ENCODE measurements at regions not wholly inside any gene's neighbourhood (a gene's known extent, or its start where the extent isn't known, plus 50 kb on each side); places are given as distances from the start of the nearest gene placed in this dataset.

DNA sequence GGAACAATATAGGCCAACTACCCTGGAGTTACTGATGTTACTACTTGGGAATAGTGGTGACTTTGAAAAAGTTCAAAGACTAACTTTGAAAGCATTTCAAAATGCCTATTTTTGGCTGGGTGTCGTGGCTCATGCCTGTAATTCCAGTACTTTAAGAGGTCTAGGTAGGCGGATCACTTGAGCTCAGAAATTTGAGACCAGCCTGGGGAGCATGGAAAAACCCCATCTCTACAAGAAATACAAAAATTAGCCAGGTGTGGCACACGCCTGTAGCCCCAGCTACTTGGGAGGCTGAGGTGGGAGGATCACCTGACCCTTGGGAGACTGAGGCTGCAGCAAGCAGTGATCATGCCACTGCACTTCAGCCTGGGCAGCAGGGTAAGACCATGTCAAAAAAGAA is 105.3 kb downstream of the ARRDC3 start:
- peaks cover 17% of the 10 kb centered on the region for H3K36me3 Mint-ChIP-seq (ENCODE audit: insufficient read depth)
- peaks cover 14 to 20% of the 10 kb centered on the region in 2 donors for H3K4me1 Mint-ChIP-seq (ENCODE audit: low read depth in 2 of 2)
- no peak for ATAC-seq (replicated peaks)
- no peaks in the 10 kb centered on the region for H3K9me3 Mint-ChIP-seq
- H3K27ac Mint-ChIP-seq: no peak overlapping the region
- no peak for DNase-seq
- peak overlapping the region in 1 of 2 donors; percentile 10 for H3K4me3 Mint-ChIP-seq
- no peaks in the 10 kb centered on the region for H3K27me3 Mint-ChIP-seq

DNA sequence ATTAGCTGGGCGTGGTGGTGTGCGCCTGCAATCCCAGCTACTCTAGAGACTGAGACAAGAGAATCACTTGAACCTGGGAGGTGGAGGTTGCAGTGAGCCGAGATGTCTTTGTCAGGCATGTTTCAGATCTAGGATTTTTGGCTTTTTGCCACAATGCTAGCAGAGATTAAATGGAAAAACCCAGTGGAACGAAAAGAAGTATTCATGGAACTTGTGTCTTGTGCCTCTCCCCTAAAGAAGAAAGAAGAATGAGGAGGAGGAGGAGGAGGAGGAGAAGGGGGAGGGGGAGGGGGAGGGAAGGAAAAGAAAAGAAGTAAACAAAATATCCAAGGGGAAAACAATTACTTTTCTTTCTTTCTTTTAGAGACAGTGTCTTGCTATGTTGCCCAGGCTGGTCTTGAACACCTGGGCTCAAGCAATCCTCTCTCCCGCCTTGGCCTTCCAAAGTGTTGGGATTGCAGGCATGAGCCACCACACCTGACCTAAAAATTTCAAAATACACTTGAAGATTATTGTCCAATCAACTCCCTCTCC is 106.0 kb downstream of the ARRDC3 start:
- H3K36me3 Mint-ChIP-seq (ENCODE audit: insufficient read depth): peaks cover 17% of the 10 kb centered on the region
- H3K9me3 Mint-ChIP-seq: no peaks in the 10 kb centered on the region
- ATAC-seq (replicated peaks) (no peak), DNase-seq (no peak)
- no peak overlapping the region for H3K4me3 Mint-ChIP-seq
- H3K27me3 Mint-ChIP-seq: no peaks in the 10 kb centered on the region
- no peak overlapping the region for H3K27ac Mint-ChIP-seq
- H3K4me1 Mint-ChIP-seq (ENCODE audit: low read depth in 2 of 2): peaks cover 14 to 20% of the 10 kb centered on the region in 2 donors

DNA sequence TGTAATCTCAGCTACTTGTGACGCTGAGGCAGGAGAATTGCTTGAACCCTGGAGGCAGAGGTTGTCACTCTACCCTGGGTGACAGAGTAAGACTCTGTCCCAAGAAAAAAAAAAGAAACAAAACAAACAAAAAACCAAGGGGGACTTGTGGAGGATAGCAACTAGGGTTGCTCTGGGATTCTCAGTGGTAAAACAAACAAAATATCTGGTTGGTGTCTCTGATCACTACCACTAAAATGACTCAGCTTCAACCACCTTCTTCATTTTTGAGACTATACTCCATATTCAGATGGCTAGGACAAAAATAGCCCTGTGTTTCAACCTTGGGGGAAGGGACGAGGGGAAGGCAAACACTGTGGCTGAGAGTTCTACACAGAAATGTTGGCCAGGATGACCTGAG is 110.3 kb downstream of the ARRDC3 start:
- DNase-seq: no peak
- Mint-ChIP-seq H3K4me3 (no peak overlapping the region), H3K27ac (no peak overlapping the region), H3K27me3 (no peaks in the 10 kb centered on the region), H3K9me3 (no peaks in the 10 kb centered on the region), H3K36me3 (ENCODE audit: insufficient read depth) (no peaks in the 10 kb centered on the region), H3K4me1 (ENCODE audit: low read depth in 2 of 2) (peaks cover 10 to 14% of the 10 kb centered on the region in 2 donors)
- ATAC-seq (replicated peaks): no peak

DNA sequence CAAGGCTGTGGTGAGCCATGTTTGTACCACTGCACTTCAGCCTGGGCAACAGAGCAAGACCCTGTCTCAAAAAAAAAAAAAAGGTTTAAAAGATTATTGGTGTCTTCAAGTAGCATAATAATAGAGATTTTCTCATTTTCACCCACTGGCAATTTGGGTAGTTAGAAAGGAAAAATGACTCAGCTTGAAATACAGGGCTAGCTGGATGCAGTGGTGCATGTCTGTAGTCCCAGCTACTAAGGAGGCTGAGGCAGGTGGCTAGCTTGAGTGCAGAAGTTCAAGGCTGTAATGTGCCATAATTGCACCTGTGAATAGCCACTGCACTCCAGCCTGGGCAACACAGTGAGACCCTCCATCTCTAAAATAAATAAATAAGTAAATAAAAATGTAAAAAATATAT is 111.1 kb downstream of the ARRDC3 start:
- Mint-ChIP-seq H3K27me3 (no peaks in the 10 kb centered on the region), H3K36me3 (ENCODE audit: insufficient read depth) (no peaks in the 10 kb centered on the region), H3K4me1 (ENCODE audit: low read depth in 2 of 2) (peaks cover 10 to 14% of the 10 kb centered on the region in 2 donors), H3K4me3 (no peak overlapping the region), H3K27ac (no peak overlapping the region), H3K9me3 (no peaks in the 10 kb centered on the region)
- ATAC-seq (replicated peaks) (no peak), DNase-seq (no peak)

DNA sequence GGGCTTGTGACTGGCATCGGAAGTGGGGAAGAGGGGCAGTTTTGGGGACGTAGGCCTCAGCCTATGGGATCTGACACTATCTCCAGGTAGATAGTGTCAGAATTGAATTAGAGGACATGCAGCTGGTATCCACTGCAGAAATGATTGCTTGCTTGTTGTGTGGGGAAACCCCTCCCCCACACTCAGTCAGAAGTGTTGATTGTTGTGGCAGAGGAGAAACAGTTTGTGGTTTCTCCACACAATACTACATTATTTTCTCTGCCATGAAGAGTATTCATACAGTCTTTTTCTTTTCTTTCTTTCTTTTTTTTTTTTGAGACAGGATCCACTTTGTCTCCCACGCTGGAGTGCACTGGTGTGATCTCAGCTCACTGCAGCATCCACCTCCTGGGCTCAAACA is 113.9 kb downstream of the ARRDC3 start:
- DNase-seq (peak in 1 of 3 experiments; percentile 5), ATAC-seq (replicated peaks) (peak; percentile 58)
- H3K27me3 Mint-ChIP-seq: no peaks in the 10 kb centered on the region
- no peaks in the 10 kb centered on the region for H3K9me3 Mint-ChIP-seq
- peaks cover 18 to 24% of the 10 kb centered on the region in 2 donors for H3K4me1 Mint-ChIP-seq (ENCODE audit: low read depth in 2 of 2)
- H3K4me3 Mint-ChIP-seq: peak overlapping the region in 1 of 2 donors; percentile 13
- peak overlapping the region; percentile 27 to 33 for H3K27ac Mint-ChIP-seq
- H3K36me3 Mint-ChIP-seq (ENCODE audit: insufficient read depth): peaks cover 3% of the 10 kb centered on the region

DNA sequence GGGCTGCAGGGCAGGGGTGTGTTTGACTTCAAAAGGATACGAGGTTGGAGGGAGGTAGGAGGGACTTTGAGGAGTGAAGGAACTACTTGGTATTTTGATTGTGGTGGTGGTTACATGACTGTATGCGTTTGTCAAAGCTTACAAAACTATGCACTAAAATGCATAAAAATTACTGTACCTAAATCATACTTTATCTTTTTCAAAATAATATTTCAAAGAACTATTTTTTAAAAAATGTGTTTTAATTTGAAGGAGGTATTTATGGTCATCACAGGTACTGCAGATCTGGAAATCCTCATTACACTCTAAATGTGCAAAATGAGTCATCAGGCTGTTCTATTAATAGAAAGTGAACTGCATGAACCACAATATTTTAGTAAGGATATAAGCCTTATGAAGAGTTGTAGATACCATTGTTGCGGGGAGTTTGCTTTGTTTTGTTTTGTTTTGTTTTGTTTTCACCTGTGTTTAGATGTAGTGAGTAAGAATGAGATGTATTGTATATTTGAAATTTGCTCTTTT is 116.9 kb downstream of the ARRDC3 start:
- Mint-ChIP-seq H3K27me3 (no peaks in the 10 kb centered on the region), H3K9me3 (no peaks in the 10 kb centered on the region), H3K27ac (no peak overlapping the region), H3K36me3 (ENCODE audit: insufficient read depth) (peaks cover 3% of the 10 kb centered on the region), H3K4me3 (no peak overlapping the region), H3K4me1 (ENCODE audit: low read depth in 2 of 2) (peaks cover 18 to 24% of the 10 kb centered on the region in 2 donors)
- peak; percentile 72 for ATAC-seq (replicated peaks)
- DNase-seq: no peak

DNA sequence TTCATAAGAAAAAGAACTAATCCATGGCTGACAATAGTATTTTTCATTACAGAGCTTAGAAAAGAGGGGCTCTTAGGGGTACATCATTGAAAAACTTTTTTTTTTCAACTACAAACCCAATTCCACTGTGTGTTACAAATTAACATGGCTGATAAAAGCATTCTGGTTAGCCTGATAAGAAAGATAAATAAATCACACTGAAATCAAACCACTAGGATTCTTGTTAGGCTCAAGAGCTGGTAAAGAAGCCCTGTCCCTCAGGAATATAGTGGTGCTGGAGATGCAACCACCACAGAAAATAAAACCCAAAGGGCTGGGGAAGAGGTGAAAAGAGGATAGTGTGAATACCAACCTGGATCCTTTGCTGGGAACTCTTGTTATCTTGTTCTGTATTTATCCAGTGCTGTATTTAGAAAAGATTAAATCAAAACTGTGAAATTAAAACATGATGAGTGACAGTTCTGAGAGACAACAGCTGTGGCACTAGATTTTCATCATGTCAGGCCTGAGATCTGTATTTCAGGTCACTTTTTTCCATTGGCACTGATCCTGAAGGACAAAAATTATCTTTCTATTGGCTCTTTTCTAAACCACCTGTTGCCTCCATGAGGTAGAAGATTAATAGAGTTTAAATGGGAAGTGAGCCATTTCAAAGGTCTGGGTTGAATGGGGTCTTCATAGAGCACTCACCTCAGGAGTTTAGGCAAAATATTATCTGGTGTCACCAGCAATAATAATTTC is 118.6 kb downstream of the ARRDC3 start:
- H3K4me1 Mint-ChIP-seq (ENCODE audit: low read depth in 2 of 2): peaks cover 14 to 18% of the 10 kb centered on the region in 2 donors
- ATAC-seq (replicated peaks): no peak

DNA sequence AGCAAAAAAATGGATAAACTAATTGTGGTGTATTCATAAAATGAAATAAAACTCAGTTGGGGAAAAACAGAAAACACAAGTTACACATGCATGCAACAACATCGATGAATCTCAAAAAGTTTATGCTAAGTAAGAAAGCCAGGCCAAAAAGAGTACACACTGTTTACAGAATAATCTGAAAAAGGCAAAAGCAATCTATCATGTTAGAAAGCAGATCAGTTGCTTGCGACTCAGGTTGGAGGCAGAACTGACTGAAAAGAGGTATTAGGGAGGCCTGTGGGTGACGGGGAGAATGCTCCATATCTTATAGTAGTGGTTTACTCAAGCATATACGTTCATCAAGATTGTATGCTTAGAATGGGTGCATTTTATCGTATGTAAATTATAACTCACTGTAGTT is 119.2 kb downstream of the ARRDC3 start:
- no peak overlapping the region for H3K4me3 Mint-ChIP-seq
- no peak for ATAC-seq (replicated peaks)
- no peak for DNase-seq
- H3K36me3 Mint-ChIP-seq (ENCODE audit: insufficient read depth): peaks cover 3% of the 10 kb centered on the region
- no peak overlapping the region for H3K27ac Mint-ChIP-seq
- peaks cover 9 to 12% of the 10 kb centered on the region in 2 donors for H3K4me1 Mint-ChIP-seq (ENCODE audit: low read depth in 2 of 2)
- no peaks in the 10 kb centered on the region for H3K9me3 Mint-ChIP-seq
- no peaks in the 10 kb centered on the region for H3K27me3 Mint-ChIP-seq

More for the DNA sequence above, 118.6 kb downstream of the ARRDC3 start:
- no peak overlapping the region for H3K4me3 Mint-ChIP-seq
- no peak overlapping the region for H3K27ac Mint-ChIP-seq
- H3K9me3 Mint-ChIP-seq: no peaks in the 10 kb centered on the region
- no peak for DNase-seq
- H3K36me3 Mint-ChIP-seq (ENCODE audit: insufficient read depth): peaks cover 3% of the 10 kb centered on the region
- no peaks in the 10 kb centered on the region for H3K27me3 Mint-ChIP-seq

DNA sequence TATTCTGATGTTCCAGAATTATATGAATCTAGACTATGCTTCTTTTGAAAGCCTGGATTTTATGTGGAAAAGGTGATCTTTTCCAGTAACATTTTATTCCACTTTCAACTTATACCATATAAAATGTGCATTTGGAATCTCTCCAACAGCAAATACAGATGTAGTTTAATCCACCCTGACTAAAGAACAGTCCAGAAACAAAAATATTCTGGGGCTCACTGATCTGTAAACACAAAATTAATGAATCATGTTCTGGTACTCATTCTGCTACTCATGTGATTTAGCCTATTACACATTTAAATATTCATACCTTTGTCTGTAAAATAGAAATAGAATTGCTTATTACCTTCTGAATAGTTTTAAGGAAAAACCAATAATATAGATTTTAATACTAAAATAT is 125.8 kb downstream of the ARRDC3 start:
- DNase-seq (no peak), ATAC-seq (replicated peaks) (no peak)
- Mint-ChIP-seq H3K9me3 (no peaks in the 10 kb centered on the region), H3K4me1 (ENCODE audit: low read depth in 2 of 2) (no peaks in the 10 kb centered on the region), H3K27me3 (peaks cover 0 to 6% of the 10 kb centered on the region in 2 donors), H3K4me3 (no peak overlapping the region), H3K27ac (no peak overlapping the region), H3K36me3 (ENCODE audit: insufficient read depth) (no peaks in the 10 kb centered on the region)

DNA sequence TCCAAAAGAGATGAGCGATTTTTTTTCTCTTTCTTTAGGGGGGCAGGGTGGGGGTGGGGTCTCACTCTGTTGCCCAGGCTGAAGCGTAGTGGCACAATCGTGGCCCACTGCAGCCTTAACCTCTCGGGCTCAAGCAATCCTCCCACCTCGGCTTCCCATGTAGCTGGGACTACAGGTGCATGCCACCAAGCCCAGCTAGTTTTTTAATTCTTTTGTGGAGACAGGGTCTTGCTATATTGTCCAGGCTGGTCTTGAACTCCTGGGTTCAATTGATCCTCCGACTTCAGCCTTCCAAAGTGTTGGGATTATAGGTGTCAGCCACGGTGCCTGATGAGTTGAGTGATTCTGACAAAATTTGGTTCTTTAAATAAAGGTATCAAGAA is 127.0 kb downstream of the ARRDC3 start:
- ATAC-seq (replicated peaks): no peak
- H3K9me3 Mint-ChIP-seq: no peaks in the 10 kb centered on the region

DNA sequence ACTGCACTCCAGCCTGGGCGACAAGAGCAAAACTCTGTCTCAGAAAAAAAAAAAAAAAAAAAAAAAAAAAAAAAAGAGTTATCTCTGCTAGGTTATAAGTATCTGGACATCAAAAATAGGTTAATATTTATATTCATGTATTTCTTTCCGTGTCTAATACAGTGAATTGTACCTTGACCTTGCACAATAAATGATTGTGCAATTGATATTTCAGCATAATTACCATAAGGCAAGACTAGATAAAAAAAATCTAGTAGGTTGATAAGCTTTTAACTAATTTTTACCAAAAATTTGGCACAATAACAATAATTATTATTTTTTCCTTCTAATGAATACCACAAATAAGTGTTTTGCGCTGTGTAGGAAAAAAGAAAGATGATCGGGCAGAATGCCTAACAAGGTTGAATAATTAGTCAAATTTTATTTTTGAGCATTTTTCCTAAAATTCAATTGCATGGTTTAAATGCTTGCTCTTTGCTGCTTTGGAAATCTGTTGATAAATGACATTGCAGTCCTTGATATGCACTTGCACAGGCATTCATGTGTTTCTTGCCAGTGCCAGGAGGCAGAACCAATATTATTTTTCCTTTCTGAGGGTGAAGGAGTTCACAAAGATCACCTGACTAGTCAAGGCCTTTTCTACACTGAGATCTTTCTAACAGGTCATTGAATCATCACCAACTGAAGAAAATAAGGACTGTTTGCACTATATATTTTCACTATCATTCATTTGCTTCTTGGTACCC is 127.5 kb downstream of the ARRDC3 start:
- no peak for DNase-seq
- Mint-ChIP-seq H3K27me3 (peaks cover 0 to 6% of the 10 kb centered on the region in 2 donors), H3K9me3 (no peaks in the 10 kb centered on the region), H3K36me3 (ENCODE audit: insufficient read depth) (no peaks in the 10 kb centered on the region), H3K4me3 (no peak overlapping the region), H3K27ac (no peak overlapping the region), H3K4me1 (ENCODE audit: low read depth in 2 of 2) (no peaks in the 10 kb centered on the region)
- ATAC-seq (replicated peaks): no peak

More for the DNA sequence above, 127.0 kb downstream of the ARRDC3 start:
- no peak overlapping the region for H3K4me3 Mint-ChIP-seq
- DNase-seq: no peak
- H3K27me3 Mint-ChIP-seq: peaks cover 0 to 6% of the 10 kb centered on the region in 2 donors
- H3K4me1 Mint-ChIP-seq (ENCODE audit: low read depth in 2 of 2): no peaks in the 10 kb centered on the region
- H3K27ac Mint-ChIP-seq: no peak overlapping the region
- H3K36me3 Mint-ChIP-seq (ENCODE audit: insufficient read depth): no peaks in the 10 kb centered on the region

DNA sequence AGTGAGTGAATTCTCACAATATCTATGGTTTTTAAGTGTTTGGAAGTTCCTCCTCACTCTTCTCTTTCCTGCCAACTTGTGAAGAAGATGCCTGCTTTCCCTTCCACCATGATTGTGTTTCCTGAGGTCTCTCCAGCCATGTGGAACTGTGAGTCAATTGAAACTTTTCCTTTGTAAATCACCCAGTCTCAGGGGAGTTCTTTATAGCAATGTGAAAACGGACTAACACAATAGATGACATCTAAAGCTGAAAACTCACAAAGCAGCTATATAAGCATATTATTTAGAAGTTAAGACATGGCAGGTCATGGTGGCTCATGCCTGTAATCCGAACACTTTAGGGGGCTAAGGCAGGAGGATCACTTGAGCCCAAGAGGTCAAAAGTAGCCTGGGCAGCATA is 130.2 kb downstream of the ARRDC3 start:
- peaks cover 0 to 4% of the 10 kb centered on the region in 2 donors for H3K4me1 Mint-ChIP-seq (ENCODE audit: low read depth in 2 of 2)
- no peak for DNase-seq
- ATAC-seq (replicated peaks): no peak
- H3K36me3 Mint-ChIP-seq (ENCODE audit: insufficient read depth): no peaks in the 10 kb centered on the region
- H3K4me3 Mint-ChIP-seq: no peak overlapping the region
- no peak overlapping the region for H3K27ac Mint-ChIP-seq
- H3K9me3 Mint-ChIP-seq: no peaks in the 10 kb centered on the region
- peaks cover 0 to 6% of the 10 kb centered on the region in 2 donors for H3K27me3 Mint-ChIP-seq

DNA sequence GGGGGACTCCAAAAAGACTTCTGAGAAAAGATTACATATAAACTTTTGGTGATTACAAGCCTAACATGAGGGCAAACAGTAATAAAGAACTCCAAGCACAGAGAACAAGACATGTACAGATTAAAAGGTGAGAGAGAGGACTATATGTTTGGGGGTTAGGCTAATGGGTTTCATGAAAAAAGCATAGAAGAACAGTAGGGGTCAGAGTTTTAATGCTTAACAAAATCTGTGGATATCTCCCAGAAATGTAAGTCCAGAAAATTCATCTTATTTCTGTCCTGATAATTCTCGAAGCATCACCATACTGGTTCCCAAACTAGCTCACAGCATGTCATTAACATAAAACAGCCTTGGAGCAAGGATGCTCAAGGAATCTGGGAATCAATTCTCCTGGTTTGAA is 137.2 kb downstream of the ARRDC3 start:
- H3K4me3 Mint-ChIP-seq: no peak overlapping the region
- H3K27ac Mint-ChIP-seq: no peak overlapping the region
- H3K36me3 Mint-ChIP-seq (ENCODE audit: insufficient read depth): no peaks in the 10 kb centered on the region
- H3K9me3 Mint-ChIP-seq: peaks cover 0 to 9% of the 10 kb centered on the region in 2 donors
- H3K27me3 Mint-ChIP-seq: no peaks in the 10 kb centered on the region
- DNase-seq (no peak), ATAC-seq (replicated peaks) (no peak)
- peaks cover 4% of the 10 kb centered on the region in 2 donors for H3K4me1 Mint-ChIP-seq (ENCODE audit: low read depth in 2 of 2)

All from effector memory CD8-positive, alpha-beta T cell (primary cell).